T47D (cell line): ENCODE measurements at regions not wholly inside any gene's neighbourhood (a gene's known extent, or its start where the extent isn't known, plus 50 kb on each side); places are given as distances from the start of the nearest gene placed in this dataset.
"Not testable (repeated sequence)": the region's sequence is repeated elsewhere in the genome, so short reads cannot be mapped to it uniquely, and the experiment has no call there.

ENCODE experiments used
- DNase-seq, 2 experiments: peaks; one replicate each; pipeline versions ENCODE4 v3.0.0 to v3.0.0-alpha.2; 2011 to 2012; ENCODE audit warnings: low read depth in 1 of 2, low spot score in 1 of 2
- JUND ChIP-seq: IDR thresholded peaks from 2 replicates; pipeline ENCODE4 v1.6.1; 2012; ENCODE audit warnings: low read depth
- in situ Hi-C: cut with HindIII; loops from 2 replicates; pipeline ENCODE4 v1.10.0; 2016; ENCODE audit warnings: low sequenced_read_pairs, low pct_unique_long_range_greater_than_20kb

- no peak for DNase-seq
- no peak for TF ChIP-seq JUND
- in situ Hi-C loops, result no loop called here
Measured at GRCh38 chr12:37548266-37548805, 768.2 kb upstream of the ALG10B start.

- DNase-seq, in situ Hi-C loops: not testable (repeated sequence)
Measured at GRCh38 chr12:37556957-37557356, 759.6 kb upstream of the ALG10B start.

- DNase-seq, result no peak
- TF ChIP-seq JUND, result no peak
- in situ Hi-C loops, result no loop called here
Measured at GRCh38 chr12:37565112-37565511, 751.5 kb upstream of the ALG10B start.

- in situ Hi-C loops, DNase-seq: not testable (repeated sequence)
Measured at GRCh38 chr12:37570547-37570946, 746.0 kb upstream of the ALG10B start.
